NCI-H510A treated with DMSO at 0.1 percent for 48 hours (cell line): ENCODE measurements at regions not wholly inside any gene's neighbourhood (a gene's known extent, or its start where the extent isn't known, plus 50 kb on each side); places are given as distances from the start of the nearest gene placed in this dataset.
"Not testable (repeated sequence)": the region's sequence is repeated elsewhere in the genome, so short reads cannot be mapped to it uniquely, and the experiment has no call there.

Experiments used
- DNase-seq: peaks from one replicate; lab custom pipeline; 2025; lab: John Stamatoyannopoulos, UW

DNA sequence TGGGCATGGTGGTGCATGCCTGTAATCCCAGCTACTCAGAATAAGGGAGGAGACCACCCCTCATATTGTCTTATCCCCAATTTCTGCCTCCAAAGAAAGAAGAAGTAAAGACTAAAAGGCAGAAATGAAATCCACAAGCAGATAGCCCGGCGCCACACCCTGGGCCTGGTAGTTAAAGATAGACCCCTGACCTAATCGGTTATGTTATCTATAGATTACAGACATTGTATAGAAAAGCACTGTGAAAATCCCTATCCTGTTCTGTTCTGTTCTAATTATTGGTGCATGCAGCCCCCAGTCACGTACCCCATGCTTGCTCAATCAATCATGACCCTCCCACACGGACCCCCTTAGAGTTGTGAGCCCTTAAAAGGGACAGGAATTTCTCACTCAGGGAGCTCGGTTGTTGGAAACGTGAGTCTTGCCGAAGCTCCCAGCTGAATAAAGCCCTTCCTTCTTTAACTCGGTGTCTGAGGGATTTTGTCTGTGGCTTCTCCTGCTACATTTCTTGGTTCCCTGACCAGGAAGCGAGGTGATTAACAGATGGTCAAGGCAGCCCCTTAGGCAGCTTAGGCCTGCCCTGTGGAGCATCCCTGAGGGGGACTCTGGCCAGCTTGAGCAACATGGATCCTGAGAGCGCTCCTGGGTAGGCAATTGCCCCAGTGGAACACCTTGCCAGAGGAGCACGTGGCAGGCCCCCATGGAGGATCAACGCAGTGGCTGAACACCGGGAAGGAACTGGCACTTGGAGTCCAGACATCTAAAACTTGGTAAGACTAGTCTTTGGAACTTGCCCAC is 188.7 kb upstream of the NDUFV2 start:
- DNase-seq: not testable (repeated sequence)

DNA sequence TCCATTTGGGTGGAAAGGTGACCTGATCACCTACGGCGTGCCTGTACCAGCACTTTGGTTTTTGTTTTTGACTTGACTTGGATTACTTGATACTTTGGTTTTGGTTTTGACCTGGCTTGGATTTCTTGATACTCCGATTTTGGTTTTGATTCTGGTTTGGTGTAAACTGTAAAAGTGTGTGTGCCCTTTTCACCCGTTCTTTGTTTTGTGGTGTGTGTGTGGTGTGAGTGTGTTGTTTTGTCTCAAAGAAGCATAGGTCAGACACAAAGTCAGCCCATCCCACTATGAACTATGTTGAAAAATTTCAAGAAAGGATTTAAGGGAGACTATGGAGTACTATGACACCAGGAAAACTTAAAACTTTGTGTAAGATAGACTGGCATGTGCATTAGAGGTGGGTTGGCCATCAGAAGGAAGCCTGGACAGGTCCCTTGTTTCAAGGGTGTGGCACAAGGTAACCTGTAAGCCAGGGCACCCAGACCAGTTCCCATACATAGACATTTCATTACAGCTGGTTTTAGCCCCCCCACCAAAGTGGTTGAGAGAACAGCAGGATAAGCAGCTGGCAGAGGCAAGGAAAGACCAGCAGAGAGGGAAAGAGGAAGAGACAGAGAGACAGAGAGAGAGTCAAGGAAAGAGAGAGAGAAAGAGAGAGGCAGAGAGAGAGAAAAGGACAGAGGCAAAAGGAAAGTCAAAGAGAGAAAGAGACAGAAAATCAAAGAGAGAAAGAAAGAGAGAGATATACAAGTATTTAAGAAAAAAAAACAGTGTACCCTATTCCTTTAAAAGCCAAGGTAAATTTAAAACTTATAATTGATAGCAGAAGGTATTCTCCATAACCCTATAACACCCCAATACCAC is 187.9 kb upstream of the NDUFV2 start:
- DNase-seq: not testable (repeated sequence)

- not testable (repeated sequence) for DNase-seq
These were observed 181.4 kb upstream of the NDUFV2 start for GRCh38 chr18:8920856-8921787.

GRCh38 chr18:8926464-8926863 is 176.0 kb upstream of the NDUFV2 start:
- no peak for DNase-seq

GRCh38 chr18:8928044-8928443 is 174.5 kb upstream of the NDUFV2 start:
- DNase-seq: no peak

DNA sequence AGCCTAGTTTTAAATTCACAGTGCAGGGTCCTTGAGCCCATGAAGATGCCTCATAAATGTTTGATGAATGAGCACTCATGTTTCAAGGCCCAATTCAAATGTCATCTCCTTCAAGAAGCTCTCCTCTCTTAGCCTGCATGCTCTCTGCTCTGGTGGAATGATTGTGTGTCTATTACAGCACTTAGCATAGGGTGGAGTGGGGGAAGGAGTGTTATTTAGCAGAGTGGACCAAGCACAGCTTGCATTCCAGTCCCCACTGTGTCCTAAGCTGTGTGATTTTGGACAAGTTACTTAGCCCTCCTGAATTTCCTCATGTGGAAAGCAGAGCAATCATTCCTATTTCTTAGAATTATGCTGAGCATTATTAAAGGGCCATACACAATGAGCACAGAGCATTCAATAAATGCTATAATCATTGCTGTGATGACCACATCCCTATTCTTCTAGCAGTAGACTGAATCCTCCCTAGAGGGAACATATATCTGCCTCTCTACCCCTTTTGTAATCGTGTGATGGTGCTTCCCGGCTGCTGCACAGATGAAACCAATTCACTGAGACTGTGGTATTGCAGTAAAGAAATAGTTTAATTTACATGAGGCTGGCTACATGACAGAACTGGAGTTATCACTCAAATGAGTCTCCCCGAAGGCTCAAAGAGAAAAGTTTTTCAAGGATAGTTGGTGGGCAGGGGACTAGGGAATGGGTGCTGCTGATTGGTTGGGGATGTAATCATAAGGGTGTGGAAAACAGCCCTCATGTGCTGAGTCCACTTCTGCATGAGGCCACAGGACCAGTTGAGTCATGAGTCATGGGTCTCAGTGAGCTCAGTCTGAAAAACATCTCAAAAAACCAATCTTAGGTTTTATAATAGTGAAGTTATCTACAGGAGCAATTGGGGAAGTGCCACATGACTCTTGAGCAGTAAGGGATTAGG is 173.4 kb upstream of the NDUFV2 start:
- no peak for DNase-seq

GRCh38 chr18:8930990-8931616 is 171.4 kb upstream of the NDUFV2 start:
- no peak for DNase-seq

GRCh38 chr18:8932866-8933265 is 169.6 kb upstream of the NDUFV2 start:
- no peak for DNase-seq

DNA sequence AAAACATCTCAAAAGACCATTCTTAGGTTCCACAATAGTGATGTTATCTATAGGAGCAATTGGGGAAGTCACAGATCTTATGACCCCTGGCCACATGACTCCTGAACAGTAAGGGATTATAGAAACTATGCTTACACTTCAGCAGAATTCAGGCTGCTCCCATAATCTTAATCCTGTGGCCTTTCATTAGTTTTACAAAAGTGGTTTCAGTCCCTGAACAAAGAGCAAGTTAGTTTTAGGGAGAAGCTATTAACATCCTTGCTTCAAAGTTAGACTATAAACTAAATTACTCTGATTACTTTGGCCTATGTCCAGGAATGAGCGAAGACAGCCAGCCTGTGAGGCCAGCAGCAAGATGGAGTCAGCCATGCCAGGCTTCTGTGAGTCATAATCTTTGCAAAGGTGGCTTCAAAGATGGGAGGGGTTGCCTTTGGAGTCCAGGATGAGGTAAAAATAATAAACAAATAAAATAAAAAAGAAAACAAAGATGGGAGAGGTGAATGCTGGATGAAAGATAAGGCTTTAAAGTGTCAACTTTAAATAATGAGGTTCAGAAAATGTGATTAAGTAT is 168.7 kb upstream of the NDUFV2 start:
- no peak for DNase-seq

GRCh38 chr18:8935346-8935745 is 167.2 kb upstream of the NDUFV2 start:
- DNase-seq: not testable (repeated sequence)

DNA sequence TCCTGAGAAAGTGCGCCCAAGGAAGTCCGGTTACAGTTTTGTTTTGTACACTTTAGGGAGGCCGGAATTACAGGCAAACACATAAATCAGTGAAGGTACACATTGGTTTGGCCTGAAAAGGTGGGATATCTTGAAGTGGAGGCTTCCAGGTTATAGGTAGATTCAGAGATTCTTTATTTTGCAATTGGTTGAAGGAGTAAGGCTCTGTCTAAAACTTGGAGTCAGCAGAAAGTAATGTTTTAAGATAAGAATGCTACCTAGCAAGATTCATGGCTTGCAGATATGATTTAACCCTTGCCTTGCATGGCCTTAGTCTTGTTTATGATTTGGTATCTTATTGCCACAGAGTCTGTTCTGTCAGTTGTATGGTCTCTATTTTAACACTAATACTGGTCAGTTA is 165.9 kb upstream of the NDUFV2 start:
- DNase-seq: no peak

- no peak for DNase-seq
These were observed 165.1 kb upstream of the NDUFV2 start for GRCh38 chr18:8937160-8938094.

DNA sequence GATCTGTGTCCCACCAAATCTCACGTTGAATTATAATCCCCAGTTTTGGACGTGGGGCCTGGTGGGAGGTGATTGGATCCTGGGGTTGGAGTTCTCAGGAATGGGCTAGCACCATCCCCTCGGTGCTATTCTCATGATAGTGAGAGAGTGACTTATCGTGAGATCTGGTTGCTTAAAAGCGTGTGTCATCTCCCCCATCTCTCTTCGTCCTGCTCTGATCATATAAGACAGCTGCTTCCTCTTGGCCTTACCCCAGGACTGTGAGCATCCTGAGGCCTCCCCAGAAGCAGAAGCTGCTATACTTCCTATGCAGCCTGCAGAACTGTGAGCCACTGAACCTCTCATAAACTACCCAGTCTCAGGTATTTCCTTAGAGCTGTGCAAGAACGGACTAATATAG is 163.7 kb upstream of the NDUFV2 start:
- DNase-seq: no peak

GRCh38 chr18:8942021-8942908 is 160.2 kb upstream of the NDUFV2 start:
- DNase-seq: no peak

DNA sequence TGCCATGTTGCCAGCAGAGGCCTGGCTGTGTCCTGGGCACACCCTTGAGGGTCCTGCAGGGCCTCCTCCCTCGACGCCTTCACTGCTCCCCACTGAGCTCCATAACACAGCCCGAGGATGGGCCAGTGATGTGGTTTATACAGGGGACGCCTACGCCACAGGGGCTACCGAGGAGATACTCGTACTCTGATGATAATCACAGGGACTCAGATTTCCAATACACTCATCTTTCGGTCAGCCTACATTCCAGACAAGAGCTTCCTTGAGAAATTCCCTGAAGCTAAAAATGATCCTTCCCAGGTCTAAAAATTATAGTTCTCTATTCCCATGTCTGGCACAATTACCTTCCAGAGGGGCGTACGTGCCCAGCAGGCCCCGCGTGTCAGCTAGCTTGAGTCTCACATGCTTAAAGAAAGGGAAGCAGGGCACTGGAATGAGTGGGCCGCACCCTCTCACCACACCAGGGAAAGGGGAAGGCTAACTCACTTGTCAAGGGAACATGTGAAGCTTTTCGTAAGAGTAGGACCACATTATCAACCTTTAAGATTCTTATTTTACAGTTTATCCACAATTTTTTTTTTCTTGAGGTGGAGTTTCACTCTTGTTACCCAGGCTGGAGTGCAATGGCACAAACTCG is 159.5 kb upstream of the NDUFV2 start:
- DNase-seq: no peak

DNA sequence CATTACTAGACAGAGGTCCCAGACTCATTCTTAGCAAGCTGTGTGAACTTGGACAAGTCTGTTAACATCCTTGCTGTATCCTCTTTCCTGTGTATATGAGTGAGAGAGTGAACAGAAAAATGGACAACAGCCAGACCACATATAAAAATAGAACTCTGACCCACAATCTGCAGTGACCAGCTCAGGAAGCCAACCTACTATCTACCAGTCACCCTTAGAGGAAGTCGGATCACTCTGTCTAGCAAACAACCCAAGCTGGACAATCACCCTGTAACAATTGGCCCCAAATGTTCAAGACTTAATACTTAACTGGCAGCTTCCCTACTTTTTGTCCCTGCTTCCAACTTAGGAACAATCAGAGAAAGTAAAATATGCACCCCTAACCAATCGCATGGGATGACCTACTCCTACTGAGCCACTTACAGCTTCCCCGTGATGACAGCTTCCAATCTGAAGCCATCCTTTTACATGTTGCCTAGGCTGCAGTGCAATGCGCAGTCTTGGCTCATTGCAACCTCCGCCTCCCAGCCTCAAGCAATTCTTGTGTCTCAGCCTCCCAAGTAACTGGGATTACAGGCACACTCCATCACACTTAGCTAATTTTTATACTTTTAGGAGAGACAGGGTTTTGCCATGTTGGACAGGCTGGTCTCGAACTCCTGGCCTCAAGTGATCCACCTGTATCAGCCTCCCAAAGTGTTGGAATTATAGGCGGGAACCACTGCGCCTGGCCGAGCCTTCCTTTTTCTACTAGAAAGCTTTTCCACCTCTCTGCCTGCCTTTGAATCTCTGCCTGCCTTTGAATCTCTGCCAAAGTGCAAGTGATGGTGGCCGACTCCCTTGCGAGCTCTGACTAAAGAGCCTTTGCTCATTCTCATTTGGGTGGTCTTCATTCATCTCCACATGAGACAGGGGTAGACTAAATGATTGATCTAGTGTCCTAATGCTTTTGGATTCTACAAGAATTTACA is 158.3 kb upstream of the NDUFV2 start:
- no peak for DNase-seq
